NCI-H2171 treated with DMSO at 0.1 percent for 48 hours (cell line): ENCODE measurements at regions not wholly inside any gene's neighbourhood (a gene's known extent, or its start where the extent isn't known, plus 50 kb on each side); places are given as distances from the start of the nearest gene placed in this dataset.
"Not testable (repeated sequence)": the region's sequence is repeated elsewhere in the genome, so short reads cannot be mapped to it uniquely, and the experiment has no call there.

ENCODE experiments used
- DNase-seq: peaks from one replicate; lab custom pipeline; 2025; lab: John Stamatoyannopoulos, UW

GRCh38 chr3:3447641-3448040, 268.1 kb upstream of the CRBN start:
- no peak for DNase-seq

GRCh38 chr3:3446251-3446650, 266.8 kb upstream of the CRBN start:
- no peak for DNase-seq

GRCh38 chr3:3443482-3443881, 264.0 kb upstream of the CRBN start:
- DNase-seq, result peak; percentile 6

- no peak for DNase-seq
Observed at GRCh38 chr3:3433711-3434110, 254.2 kb upstream of the CRBN start.

GRCh38 chr3:3429841-3430240, 250.3 kb upstream of the CRBN start:
- DNase-seq, result no peak

GRCh38 chr3:3407707-3408106, 228.2 kb upstream of the CRBN start:
- DNase-seq, result not testable (repeated sequence)

- DNase-seq, result no peak
Observed at GRCh38 chr3:3405131-3405530, 225.6 kb upstream of the CRBN start.

GRCh38 chr3:3403700-3404099, 224.2 kb upstream of the CRBN start:
- DNase-seq, result no peak

GRCh38 chr3:3392946-3393345, 213.5 kb upstream of the CRBN start:
- DNase-seq, result no peak

GRCh38 chr3:3383461-3383860, 204.0 kb upstream of the CRBN start:
- no peak for DNase-seq

GRCh38 chr3:3372210-3372777, 192.8 kb upstream of the CRBN start:
- DNase-seq, result no peak

GRCh38 chr3:3368306-3368705, 188.8 kb upstream of the CRBN start:
- no peak for DNase-seq

GRCh38 chr3:3366386-3366785, 186.9 kb upstream of the CRBN start:
- no peak for DNase-seq

- DNase-seq, result no peak
Observed at GRCh38 chr3:3365716-3366115, 186.2 kb upstream of the CRBN start.

- DNase-seq, result no peak
Observed at GRCh38 chr3:3356846-3357245, 177.4 kb upstream of the CRBN start.

- DNase-seq, result no peak
Observed at GRCh38 chr3:3355442-3355841, 176.0 kb upstream of the CRBN start.

GRCh38 chr3:3353153-3353552, 173.7 kb upstream of the CRBN start:
- DNase-seq, result no peak

- DNase-seq, result no peak
Observed at GRCh38 chr3:3351226-3351625, 171.7 kb upstream of the CRBN start.

- not testable (repeated sequence) for DNase-seq
Observed at GRCh38 chr3:3347056-3347455, 167.6 kb upstream of the CRBN start.

- no peak for DNase-seq
Observed at GRCh38 chr3:3346556-3346955, 167.1 kb upstream of the CRBN start.

- DNase-seq, result no peak
Observed at GRCh38 chr3:3342141-3342540, 162.7 kb upstream of the CRBN start.

- DNase-seq, result no peak
Observed at GRCh38 chr3:3340965-3341895, 161.7 kb upstream of the CRBN start.

- DNase-seq, result no peak
Observed at GRCh38 chr3:3340526-3340925, 161.0 kb upstream of the CRBN start.

- no peak for DNase-seq
Observed at GRCh38 chr3:3335903-3336302, 156.4 kb upstream of the CRBN start.
